GM12892 (cell line): ENCODE measurements at regions not wholly inside any gene's neighbourhood (a gene's known extent, or its start where the extent isn't known, plus 50 kb on each side); places are given as distances from the start of the nearest gene placed in this dataset.

ENCODE experiments used
- POLR2A ChIP-seq: IDR thresholded peaks from 2 replicates; pipeline ENCODE4 v1.6.1; 2011; ENCODE audit warnings: low read depth, low read length, control low read depth
- TAF1 ChIP-seq: IDR thresholded peaks from 2 replicates; pipeline ENCODE4 v1.6.1; 2011; ENCODE audit warnings: low read depth, mild to moderate bottlenecking, control low read depth, low read length, borderline replicate concordance

DNA sequence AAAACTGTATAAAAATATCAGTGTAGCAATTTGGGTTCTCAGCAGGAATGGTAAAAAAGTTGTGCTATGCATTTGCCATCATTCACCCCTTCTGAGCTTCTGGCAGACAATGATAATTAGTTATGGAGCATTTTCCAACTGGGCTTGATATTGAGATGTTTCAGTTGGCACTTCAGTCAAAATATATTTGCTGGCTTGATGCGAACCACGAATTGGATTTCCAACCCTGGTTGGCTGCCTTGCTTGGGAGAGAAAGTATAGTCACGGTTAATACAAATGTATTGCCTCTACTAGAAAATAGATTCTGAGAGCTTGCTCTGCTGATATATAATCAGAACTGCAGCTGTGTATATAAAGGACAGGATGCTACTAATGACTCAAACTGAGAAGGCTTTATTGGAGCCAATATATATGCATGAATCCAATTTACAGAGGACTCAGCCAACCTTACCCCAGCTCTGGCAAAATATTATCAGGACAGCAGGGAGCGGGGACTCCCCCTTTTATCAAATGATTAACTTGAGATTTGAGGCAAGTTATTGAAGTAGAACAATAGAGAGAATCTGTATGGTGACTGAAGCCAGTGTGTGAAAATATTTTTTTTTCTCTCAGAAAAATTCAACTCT is 219.8 kb upstream of the SMIM30 start:
- TF ChIP-seq POLR2A (no peak), TAF1 (no peak)
